GM12878 (cell line): ENCODE measurements at regions not wholly inside any gene's neighbourhood (a gene's known extent, or its start where the extent isn't known, plus 50 kb on each side); places are given as distances from the start of the nearest gene placed in this dataset.

Experiments
- BMI1 ChIP-seq: fragments of 450-650 bp; IDR thresholded peaks from 2 replicates; pipeline ENCODE4 v1.6.1; 2016; ENCODE audit warnings: mild to moderate bottlenecking, moderate library complexity, borderline replicate concordance
- CBFB ChIP-seq: IDR thresholded peaks from 2 replicates; pipeline ENCODE4 v1.6.1; 2016; ENCODE audit warnings: antibody characterized with exemption, low read depth
- NR2F1 ChIP-seq: fragments of 450-650 bp; conservative IDR thresholded peaks from 2 replicates; pipeline ENCODE4 v1.6.1; 2017; ENCODE audit warnings: mild to moderate bottlenecking
- PAX8 ChIP-seq: fragments of 450-650 bp; IDR thresholded peaks from 2 replicates; pipeline ENCODE4 v1.6.1; 2017; ENCODE audit warnings: mild to moderate bottlenecking, moderate library complexity
- SPI1 ChIP-seq: IDR thresholded peaks from 2 replicates; pipeline ENCODE4 v1.6.1; 2011; ENCODE audit warnings: low read depth, mild to moderate bottlenecking, low read length, moderate library complexity, borderline replicate concordance; ENCODE audit not compliant: insufficient read depth
- ZNF217 ChIP-seq: fragments of 450-650 bp; IDR thresholded peaks from 2 replicates; pipeline ENCODE4 v1.6.1; 2017; ENCODE audit warnings: antibody characterized with exemption, mild to moderate bottlenecking
- ZZZ3 ChIP-seq: IDR thresholded peaks from 2 replicates; pipeline ENCODE4 v1.6.1; 2011; ENCODE audit warnings: low read depth; ENCODE audit not compliant: control insufficient read depth, insufficient read length
- TF ChIP-seq, protein P1 (sequence below): fragments of 450-650 bp; IDR thresholded peaks from 2 replicates; pipeline ENCODE4 v1.6.1; 2017; ENCODE audit warnings: mild to moderate bottlenecking, moderate library complexity
- TF ChIP-seq, protein P2 (sequence below): fragments of 450-650 bp; IDR thresholded peaks from 2 replicates; pipeline ENCODE4 v1.6.1; 2017; ENCODE audit warnings: low read depth, mild to moderate bottlenecking, moderate library complexity

DNA sequence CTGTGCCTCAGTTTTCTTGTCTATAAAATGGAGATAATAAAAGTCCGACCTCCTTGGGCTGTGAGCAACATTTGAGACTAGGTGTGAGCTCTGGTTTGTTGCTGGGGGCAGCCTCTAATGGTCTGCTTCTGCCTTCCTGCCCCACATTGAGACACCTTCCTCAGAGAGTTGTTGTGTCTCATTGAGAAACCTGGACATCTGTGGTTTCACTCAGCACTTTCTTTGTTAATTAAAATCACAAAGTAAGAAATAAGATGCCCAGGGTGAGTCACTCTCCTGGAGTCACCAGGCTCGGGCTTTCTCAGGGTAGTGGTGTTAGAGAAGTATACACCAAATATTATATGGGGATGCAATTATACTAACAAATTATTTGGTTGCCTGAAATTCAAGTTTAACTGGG, 389.2 kb upstream of the SALL1 start (continued):
- TF ChIP-seq, protein P1, sequence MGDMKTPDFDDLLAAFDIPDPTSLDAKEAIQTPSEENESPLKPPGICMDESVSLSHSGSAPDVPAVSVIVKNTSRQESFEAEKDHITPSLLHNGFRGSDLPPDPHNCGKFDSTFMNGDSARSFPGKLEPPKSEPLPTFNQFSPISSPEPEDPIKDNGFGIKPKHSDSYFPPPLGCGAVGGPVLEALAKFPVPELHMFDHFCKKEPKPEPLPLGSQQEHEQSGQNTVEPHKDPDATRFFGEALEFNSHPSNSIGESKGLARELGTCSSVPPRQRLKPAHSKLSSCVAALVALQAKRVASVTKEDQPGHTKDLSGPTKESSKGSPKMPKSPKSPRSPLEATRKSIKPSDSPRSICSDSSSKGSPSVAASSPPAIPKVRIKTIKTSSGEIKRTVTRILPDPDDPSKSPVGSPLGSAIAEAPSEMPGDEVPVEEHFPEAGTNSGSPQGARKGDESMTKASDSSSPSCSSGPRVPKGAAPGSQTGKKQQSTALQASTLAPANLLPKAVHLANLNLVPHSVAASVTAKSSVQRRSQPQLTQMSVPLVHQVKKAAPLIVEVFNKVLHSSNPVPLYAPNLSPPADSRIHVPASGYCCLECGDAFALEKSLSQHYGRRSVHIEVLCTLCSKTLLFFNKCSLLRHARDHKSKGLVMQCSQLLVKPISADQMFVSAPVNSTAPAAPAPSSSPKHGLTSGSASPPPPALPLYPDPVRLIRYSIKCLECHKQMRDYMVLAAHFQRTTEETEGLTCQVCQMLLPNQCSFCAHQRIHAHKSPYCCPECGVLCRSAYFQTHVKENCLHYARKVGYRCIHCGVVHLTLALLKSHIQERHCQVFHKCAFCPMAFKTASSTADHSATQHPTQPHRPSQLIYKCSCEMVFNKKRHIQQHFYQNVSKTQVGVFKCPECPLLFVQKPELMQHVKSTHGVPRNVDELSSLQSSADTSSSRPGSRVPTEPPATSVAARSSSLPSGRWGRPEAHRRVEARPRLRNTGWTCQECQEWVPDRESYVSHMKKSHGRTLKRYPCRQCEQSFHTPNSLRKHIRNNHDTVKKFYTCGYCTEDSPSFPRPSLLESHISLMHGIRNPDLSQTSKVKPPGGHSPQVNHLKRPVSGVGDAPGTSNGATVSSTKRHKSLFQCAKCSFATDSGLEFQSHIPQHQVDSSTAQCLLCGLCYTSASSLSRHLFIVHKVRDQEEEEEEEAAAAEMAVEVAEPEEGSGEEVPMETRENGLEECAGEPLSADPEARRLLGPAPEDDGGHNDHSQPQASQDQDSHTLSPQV: no peak
- TF ChIP-seq SPI1 (no peak), NR2F1 (no peak), PAX8 (no peak), CBFB (no peak), ZZZ3 (no peak), ZNF217 (no peak), BMI1 (no peak)
- TF ChIP-seq, protein P2, sequence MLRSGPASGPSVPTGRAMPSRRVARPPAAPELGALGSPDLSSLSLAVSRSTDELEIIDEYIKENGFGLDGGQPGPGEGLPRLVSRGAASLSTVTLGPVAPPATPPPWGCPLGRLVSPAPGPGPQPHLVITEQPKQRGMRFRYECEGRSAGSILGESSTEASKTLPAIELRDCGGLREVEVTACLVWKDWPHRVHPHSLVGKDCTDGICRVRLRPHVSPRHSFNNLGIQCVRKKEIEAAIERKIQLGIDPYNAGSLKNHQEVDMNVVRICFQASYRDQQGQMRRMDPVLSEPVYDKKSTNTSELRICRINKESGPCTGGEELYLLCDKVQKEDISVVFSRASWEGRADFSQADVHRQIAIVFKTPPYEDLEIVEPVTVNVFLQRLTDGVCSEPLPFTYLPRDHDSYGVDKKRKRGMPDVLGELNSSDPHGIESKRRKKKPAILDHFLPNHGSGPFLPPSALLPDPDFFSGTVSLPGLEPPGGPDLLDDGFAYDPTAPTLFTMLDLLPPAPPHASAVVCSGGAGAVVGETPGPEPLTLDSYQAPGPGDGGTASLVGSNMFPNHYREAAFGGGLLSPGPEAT: no peak
- TF ChIP-seq, all 136 proteins: peak for 0
